AG09309 (cell line): ENCODE measurements at regions not wholly inside any gene's neighbourhood (a gene's known extent, or its start where the extent isn't known, plus 50 kb on each side); places are given as distances from the start of the nearest gene placed in this dataset.
"Not testable (repeated sequence)": the region's sequence is repeated elsewhere in the genome, so short reads cannot be mapped to it uniquely, and the experiment has no call there.

Source experiments
- DNase-seq: peaks from one replicate; pipeline ENCODE4 v3.0.0-alpha.2; 2010; ENCODE audit warnings: low read depth
- H3K4me3 ChIP-seq: 2 replicates; pipeline ENCODE4 v1.5.1; 2011; ENCODE audit warnings: mild to moderate bottlenecking, low read depth, low read length, moderate library complexity; ENCODE audit not compliant: control insufficient read depth
- TF ChIP-seq, protein P1 (sequence below): IDR thresholded peaks from 2 replicates; pipeline ENCODE4 v1.5.1; 2011; ENCODE audit warnings: mild to moderate bottlenecking, low read depth, low read length, inconsistent platforms; ENCODE audit not compliant: insufficient read depth, control insufficient read depth; ENCODE audit errors: missing control alignments

DNA sequence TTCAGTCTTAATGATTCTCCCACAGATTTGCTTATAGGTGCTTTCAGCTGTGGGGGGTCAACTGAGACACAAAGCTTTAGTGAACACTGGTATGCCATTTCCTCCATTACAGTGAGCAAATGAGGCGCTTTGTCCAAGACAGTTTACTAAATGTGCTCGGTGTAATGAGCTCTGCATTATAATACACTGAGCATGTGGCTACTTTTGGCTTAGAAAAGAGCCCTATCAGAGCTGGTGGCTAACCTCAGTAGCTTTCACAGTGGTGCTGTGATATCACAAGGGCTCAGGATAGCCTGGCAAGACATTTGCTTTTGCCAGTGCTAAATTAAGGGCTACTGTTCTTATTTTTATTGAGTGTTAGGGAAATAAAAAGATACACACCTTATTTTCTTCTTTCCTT is 749.7 kb upstream of the ARPP21 start:
- TF ChIP-seq, protein P1, sequence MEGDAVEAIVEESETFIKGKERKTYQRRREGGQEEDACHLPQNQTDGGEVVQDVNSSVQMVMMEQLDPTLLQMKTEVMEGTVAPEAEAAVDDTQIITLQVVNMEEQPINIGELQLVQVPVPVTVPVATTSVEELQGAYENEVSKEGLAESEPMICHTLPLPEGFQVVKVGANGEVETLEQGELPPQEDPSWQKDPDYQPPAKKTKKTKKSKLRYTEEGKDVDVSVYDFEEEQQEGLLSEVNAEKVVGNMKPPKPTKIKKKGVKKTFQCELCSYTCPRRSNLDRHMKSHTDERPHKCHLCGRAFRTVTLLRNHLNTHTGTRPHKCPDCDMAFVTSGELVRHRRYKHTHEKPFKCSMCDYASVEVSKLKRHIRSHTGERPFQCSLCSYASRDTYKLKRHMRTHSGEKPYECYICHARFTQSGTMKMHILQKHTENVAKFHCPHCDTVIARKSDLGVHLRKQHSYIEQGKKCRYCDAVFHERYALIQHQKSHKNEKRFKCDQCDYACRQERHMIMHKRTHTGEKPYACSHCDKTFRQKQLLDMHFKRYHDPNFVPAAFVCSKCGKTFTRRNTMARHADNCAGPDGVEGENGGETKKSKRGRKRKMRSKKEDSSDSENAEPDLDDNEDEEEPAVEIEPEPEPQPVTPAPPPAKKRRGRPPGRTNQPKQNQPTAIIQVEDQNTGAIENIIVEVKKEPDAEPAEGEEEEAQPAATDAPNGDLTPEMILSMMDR: no peak
- no peak overlapping the region for H3K4me3 ChIP-seq

DNA sequence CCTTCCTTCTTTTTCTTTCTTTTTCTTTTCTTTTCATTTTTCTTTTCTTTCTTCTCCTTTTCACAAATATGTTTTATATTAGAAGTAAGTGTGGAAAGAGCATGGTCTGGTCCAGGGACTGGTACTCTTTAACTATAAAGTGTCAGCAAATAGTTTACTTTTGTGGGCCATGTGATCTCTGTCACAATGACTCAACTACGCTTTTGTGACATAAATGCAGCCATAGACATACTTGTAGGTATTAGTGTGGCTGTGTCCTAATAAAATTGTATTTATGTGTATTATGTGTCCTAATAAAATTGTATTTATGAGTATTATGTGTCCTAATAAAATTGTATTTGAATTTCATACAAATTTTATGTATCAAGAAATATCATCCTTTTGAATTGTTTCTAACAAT is 749.1 kb upstream of the ARPP21 start:
- DNase-seq: no peak
- H3K4me3 ChIP-seq: no peak overlapping the region
- TF ChIP-seq, protein P1: no peak

More for the DNA sequence above, 749.7 kb upstream of the ARPP21 start:
- no peak for DNase-seq

DNA sequence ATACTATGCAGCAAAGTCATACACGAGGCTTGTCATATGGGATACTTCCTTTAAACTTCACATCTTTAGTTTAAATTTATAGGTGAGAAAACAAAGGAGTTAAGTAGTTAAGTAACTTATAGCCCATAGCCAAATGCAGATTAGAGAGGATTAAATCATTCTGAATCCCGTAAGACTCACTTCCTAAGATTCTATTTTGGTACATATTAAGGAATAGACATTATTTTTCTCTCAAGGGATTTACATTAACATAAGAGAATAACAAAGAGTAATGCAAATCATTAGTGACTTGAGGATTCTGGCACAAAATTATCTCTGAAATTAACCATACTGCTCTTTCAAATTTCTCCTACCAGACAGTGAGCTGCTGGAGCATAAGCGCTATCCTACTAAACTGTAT is 747.4 kb upstream of the ARPP21 start:
- TF ChIP-seq, protein P1: no peak
- no peak overlapping the region for H3K4me3 ChIP-seq
- DNase-seq: no peak

DNA sequence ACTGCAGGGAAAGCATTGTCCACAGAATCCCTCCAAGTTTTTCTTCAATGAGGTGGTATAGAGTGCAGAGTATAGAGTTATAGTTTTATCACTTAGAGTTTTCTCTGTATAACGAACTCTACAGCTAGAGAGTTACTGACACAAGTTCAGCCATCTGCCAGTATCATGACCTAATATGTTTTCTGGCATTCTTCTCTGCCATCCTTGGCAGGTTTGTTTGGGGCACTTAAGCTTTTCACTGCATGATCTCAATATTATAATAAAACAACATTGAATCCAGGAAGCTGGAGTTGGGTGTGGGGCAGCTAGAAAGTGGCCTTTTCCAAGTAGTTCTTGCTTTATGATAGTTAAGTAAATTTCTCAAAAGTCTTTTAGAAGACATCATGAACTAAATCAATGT is 743.5 kb upstream of the ARPP21 start:
- no peak overlapping the region for H3K4me3 ChIP-seq
- TF ChIP-seq, protein P1: no peak
- DNase-seq: no peak

DNA sequence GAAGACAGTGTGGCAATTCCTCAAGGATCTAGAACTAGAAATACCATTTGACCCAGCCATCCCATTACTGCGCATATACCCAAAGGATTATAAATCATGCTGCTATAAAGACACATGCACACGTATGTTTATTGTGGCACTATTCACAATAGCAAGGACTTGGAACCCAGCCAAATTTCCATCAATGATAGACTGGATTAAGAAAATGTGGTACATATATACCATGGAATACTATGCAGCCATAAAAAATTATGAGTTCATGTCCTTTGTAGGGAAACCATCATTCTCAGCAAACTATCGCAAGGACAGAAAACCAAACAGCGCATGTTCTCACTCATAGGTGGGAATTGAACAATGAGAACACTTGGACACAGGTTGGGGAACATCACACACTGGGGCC is 729.6 kb upstream of the ARPP21 start:
- not testable (repeated sequence) for H3K4me3 ChIP-seq, DNase-seq

DNA sequence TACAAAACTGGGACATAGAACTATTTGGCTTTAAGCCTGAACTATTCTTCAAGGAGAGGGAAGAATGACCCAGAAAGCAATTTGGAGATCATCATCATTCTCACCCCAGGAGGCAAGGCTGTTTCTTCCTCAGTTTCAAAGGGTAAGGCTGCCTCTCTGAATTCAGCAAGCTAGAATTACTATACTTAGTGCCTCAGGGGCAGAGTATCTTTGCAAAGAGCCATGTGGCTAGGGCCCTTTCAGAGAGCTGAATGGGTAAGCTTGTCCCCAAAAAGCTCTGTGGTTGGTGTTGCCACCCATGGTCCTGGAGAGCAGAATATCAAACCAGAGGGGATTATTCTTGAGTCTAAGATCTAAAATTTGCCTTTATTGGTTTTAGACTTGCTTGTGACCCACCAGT is 720.3 kb upstream of the ARPP21 start:
- DNase-seq: no peak
- no peak overlapping the region for H3K4me3 ChIP-seq
- TF ChIP-seq, protein P1: no peak

DNA sequence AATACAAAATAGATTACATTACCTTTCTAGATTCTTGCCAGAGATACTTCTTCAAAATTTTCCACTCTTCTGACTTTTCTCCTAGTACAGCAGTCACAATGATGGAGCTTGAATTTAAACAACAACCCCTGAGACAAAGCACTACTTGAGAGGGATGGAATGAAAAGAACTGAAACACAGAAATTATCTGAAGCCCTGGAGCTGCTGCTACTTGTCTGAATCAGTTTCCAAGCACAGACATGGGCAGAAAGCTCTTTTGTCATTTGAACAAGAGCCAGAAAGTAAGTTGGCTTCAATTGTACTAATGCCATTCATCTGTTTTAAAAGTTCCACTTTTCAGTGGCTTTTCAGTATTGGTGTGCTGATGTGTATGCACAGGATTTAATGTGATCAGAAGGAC is 718.5 kb upstream of the ARPP21 start:
- no peak for DNase-seq
- TF ChIP-seq, protein P1: no peak

More for the DNA sequence above, 718.5 kb upstream of the ARPP21 start:
- no peak overlapping the region for H3K4me3 ChIP-seq
